GM13976 (cell line): ENCODE measurements at regions not wholly inside any gene's neighbourhood (a gene's known extent, or its start where the extent isn't known, plus 50 kb on each side); places are given as distances from the start of the nearest gene placed in this dataset.

Experiments used
- DNase-seq: peaks from one replicate; pipeline ENCODE4 v3.0.0; 2012; ENCODE audit warnings: low spot score
- in situ Hi-C: fragments of 300-500 bp; cut with MboI; formaldehyde crosslinking; loops from one replicate; pipeline ENCODE4 v1.12.0; 2022; ENCODE audit warnings: low sequenced_read_pairs, mixed read lengths, inconsistent platforms; ENCODE audit not compliant: unreplicated experiment
- TF ChIP-seq, protein P1 (sequence below): IDR thresholded peaks from 2 replicates; pipeline ENCODE4 v1.5.1; 2012; ENCODE audit warnings: borderline replicate concordance, mild to moderate bottlenecking; ENCODE audit not compliant: insufficient read depth; ENCODE audit errors: extremely low read depth, missing control alignments, control extremely low read depth

- TF ChIP-seq, protein P1, sequence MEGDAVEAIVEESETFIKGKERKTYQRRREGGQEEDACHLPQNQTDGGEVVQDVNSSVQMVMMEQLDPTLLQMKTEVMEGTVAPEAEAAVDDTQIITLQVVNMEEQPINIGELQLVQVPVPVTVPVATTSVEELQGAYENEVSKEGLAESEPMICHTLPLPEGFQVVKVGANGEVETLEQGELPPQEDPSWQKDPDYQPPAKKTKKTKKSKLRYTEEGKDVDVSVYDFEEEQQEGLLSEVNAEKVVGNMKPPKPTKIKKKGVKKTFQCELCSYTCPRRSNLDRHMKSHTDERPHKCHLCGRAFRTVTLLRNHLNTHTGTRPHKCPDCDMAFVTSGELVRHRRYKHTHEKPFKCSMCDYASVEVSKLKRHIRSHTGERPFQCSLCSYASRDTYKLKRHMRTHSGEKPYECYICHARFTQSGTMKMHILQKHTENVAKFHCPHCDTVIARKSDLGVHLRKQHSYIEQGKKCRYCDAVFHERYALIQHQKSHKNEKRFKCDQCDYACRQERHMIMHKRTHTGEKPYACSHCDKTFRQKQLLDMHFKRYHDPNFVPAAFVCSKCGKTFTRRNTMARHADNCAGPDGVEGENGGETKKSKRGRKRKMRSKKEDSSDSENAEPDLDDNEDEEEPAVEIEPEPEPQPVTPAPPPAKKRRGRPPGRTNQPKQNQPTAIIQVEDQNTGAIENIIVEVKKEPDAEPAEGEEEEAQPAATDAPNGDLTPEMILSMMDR: no peak
- DNase-seq: no peak
- in situ Hi-C loops: no loop called here
Measured at GRCh38 chr18:38250971-38251370, 685.4 kb upstream of the CELF4 start.

DNA sequence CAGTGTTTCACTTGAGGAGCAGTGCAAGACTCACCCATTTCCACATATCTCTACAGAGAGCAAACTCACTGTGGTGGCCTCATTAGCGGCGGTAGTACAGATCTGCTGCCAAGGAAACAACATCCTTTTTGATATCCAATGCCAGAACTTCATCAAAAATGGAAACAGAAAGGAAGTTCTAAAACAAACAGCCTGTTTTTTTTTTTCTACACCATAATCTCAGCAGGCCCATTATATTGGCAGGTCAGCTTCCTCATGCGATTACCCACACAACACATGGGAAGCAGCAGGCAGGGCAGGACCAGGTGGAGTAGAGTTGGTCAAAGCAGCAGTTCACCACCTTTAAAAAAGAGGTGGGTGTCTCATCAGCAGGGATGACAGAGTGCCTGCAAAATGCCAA is 678.9 kb upstream of the CELF4 start:
- in situ Hi-C loops: no loop called here
- DNase-seq: no peak
- TF ChIP-seq, protein P1: no peak

DNA sequence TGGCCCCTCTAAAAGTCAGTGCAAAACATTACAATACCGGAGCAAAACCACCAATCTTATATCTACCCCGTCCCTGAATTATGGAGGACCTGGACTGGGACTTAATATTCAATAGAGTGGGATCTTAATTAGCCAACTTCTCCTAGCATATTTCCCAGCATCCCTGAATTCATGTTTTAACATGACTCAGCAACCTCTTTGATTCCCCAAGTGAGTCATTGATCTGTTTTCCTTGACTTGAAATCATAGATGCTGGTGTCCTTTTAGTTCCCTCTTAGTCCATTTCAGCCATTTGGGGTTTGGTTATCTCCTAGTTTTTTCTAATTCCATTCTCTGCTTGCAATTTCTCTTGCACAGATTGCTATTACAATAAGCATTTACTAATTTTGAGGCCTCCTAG is 677.7 kb upstream of the CELF4 start:
- in situ Hi-C loops: no loop called here
- TF ChIP-seq, protein P1: no peak

DNA sequence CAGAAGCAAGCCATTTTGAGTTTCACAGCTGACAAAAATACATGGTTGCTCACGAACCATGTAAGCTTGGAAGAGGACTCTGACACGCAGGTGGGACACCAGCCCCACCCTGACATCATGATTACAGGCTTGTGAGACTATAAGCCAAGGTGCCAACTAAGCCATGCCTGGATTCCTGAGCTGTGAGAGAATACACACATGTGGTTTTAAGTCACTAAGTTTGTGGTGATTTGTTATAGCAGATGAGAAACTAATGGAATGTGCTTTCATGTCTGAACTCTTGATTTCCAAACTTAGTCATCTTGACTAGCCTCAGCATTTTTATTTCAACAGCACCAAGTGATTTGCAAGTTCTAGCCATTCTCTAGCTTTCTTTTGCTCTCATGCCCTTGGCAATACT is 676.1 kb upstream of the CELF4 start:
- DNase-seq: no peak
- TF ChIP-seq, protein P1: no peak
- in situ Hi-C loops: no loop called here

More for the DNA sequence above, 677.7 kb upstream of the CELF4 start:
- no peak for DNase-seq

DNA sequence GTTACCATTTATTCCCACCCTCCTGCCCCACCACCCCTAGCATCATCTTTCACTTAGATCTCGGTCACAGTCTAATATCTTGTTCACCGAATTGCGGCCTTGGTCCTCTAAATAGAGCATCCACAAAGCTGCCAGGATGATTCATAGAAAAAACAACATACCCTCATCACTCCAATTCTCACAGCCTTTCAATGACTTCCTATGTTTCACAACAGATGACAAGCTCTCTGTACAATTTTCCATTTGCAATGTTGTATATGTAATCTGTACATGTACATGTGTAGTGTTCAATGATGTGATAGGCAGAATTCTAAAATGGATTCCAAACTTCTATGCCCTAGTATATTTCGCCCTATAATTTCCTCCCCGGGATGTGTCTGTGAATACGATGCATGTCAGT is 675.6 kb upstream of the CELF4 start:
- in situ Hi-C loops: no loop called here
- TF ChIP-seq, protein P1: no peak
- no peak for DNase-seq

DNA sequence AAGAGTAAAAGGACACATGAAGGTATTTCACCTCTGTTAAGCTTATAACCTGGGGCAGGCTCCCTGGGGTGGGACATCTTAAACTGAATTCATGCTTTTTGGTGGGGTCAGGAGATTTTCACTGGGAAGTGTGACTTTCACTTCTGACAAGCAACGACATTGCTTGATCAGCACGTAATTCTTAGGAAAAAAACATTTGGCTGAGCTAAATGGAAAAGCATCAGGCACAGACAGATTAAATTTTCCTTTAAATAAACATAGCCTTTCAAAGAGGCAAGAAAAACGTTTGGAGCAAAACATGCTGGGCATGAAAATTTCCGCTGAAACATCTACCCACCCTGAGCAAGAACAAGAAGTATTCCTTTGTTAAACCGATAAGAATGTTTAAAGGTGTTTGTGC is 674.0 kb upstream of the CELF4 start:
- in situ Hi-C loops: no loop called here
- DNase-seq: no peak
- TF ChIP-seq, protein P1: no peak

GRCh38 chr18:38237796-38238195 is 672.2 kb upstream of the CELF4 start:
- TF ChIP-seq, protein P1: no peak
- DNase-seq: no peak
- in situ Hi-C loops: no loop called here
